A549 (cell line): ENCODE measurements at regions not wholly inside any gene's neighbourhood (a gene's known extent, or its start where the extent isn't known, plus 50 kb on each side); places are given as distances from the start of the nearest gene placed in this dataset.

ENCODE experiments used
- CEBPB ChIP-seq, 2 experiments: fragments of >200 bp in 1 of 2; sonication (Bioruptor Twin) in 1 of 2; formaldehyde crosslinking in 1 of 2; IDR thresholded peaks; 2 replicates each; pipeline ENCODE4 v1.6.1; 2012 to 2016
- POLR2A ChIP-seq: IDR thresholded peaks from 2 replicates; pipeline ENCODE4 v1.6.1; 2012; ENCODE audit warnings: mild to moderate bottlenecking, low read length
- RNF2 ChIP-seq: fragments of 200-600 bp; sonication (generic); IDR thresholded peaks from 2 replicates; pipeline ENCODE4 v1.6.1; 2016; ENCODE audit warnings: low read depth, mild to moderate bottlenecking, antibody characterized with exemption, moderate library complexity, borderline replicate concordance
- ZC3H11A ChIP-seq: fragments of 450-650 bp; IDR thresholded peaks from 2 replicates; pipeline ENCODE4 v1.6.1; 2014; ENCODE audit warnings: antibody characterized with exemption, mild to moderate bottlenecking
- ZFP36 ChIP-seq: fragments of 450-650 bp; IDR thresholded peaks from 2 replicates; pipeline ENCODE4 v1.6.1; 2014; ENCODE audit warnings: borderline replicate concordance; ENCODE audit not compliant: partially characterized antibody
- TF ChIP-seq, protein P1 (sequence below): fragments of >200 bp; sonication (Bioruptor Twin); formaldehyde crosslinking; IDR thresholded peaks from 3 replicates; pipeline ENCODE4 v1.5.1; 2016
- TF ChIP-seq, protein P2 (sequence below): fragments of 200-600 bp; sonication (generic); IDR thresholded peaks from 2 replicates; pipeline ENCODE4 v1.6.1; 2016; ENCODE audit warnings: antibody characterized with exemption, mild to moderate bottlenecking, moderate library complexity
- TF ChIP-seq, protein P3 (sequence below): fragments of 450-650 bp; IDR thresholded peaks from 2 replicates; pipeline ENCODE4 v1.6.1; 2014; ENCODE audit warnings: antibody characterized with exemption

DNA sequence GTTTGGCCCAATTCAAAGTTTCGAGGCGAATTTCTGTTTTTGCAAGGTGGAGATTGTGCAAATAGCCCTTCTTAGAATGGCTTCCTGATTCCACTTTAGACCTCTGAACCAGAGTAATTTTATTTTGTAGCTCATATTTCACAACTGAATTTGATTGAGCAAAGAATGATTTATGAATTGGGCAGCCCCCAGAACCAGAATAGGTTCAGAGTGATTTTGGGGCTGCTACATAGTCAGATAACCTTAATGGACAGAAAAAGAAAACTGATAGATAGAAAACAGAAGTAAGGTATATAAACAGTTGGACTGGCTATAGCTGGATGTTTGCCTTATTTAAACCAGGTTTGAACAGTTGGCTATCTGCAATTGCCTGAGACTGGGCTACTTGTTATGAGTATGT is 156.6 kb downstream of the YIPF5 start:
- TF ChIP-seq CEBPB (IDR thresholded peaks at IDR 0.05) (no peak), RNF2 (no peak), POLR2A (no peak), ZC3H11A (no peak), ZFP36 (no peak)
- TF ChIP-seq, protein P1, sequence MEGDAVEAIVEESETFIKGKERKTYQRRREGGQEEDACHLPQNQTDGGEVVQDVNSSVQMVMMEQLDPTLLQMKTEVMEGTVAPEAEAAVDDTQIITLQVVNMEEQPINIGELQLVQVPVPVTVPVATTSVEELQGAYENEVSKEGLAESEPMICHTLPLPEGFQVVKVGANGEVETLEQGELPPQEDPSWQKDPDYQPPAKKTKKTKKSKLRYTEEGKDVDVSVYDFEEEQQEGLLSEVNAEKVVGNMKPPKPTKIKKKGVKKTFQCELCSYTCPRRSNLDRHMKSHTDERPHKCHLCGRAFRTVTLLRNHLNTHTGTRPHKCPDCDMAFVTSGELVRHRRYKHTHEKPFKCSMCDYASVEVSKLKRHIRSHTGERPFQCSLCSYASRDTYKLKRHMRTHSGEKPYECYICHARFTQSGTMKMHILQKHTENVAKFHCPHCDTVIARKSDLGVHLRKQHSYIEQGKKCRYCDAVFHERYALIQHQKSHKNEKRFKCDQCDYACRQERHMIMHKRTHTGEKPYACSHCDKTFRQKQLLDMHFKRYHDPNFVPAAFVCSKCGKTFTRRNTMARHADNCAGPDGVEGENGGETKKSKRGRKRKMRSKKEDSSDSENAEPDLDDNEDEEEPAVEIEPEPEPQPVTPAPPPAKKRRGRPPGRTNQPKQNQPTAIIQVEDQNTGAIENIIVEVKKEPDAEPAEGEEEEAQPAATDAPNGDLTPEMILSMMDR, result no peak
- TF ChIP-seq, protein P2, sequence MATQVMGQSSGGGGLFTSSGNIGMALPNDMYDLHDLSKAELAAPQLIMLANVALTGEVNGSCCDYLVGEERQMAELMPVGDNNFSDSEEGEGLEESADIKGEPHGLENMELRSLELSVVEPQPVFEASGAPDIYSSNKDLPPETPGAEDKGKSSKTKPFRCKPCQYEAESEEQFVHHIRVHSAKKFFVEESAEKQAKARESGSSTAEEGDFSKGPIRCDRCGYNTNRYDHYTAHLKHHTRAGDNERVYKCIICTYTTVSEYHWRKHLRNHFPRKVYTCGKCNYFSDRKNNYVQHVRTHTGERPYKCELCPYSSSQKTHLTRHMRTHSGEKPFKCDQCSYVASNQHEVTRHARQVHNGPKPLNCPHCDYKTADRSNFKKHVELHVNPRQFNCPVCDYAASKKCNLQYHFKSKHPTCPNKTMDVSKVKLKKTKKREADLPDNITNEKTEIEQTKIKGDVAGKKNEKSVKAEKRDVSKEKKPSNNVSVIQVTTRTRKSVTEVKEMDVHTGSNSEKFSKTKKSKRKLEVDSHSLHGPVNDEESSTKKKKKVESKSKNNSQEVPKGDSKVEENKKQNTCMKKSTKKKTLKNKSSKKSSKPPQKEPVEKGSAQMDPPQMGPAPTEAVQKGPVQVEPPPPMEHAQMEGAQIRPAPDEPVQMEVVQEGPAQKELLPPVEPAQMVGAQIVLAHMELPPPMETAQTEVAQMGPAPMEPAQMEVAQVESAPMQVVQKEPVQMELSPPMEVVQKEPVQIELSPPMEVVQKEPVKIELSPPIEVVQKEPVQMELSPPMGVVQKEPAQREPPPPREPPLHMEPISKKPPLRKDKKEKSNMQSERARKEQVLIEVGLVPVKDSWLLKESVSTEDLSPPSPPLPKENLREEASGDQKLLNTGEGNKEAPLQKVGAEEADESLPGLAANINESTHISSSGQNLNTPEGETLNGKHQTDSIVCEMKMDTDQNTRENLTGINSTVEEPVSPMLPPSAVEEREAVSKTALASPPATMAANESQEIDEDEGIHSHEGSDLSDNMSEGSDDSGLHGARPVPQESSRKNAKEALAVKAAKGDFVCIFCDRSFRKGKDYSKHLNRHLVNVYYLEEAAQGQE, result no peak
- TF ChIP-seq, protein P3, sequence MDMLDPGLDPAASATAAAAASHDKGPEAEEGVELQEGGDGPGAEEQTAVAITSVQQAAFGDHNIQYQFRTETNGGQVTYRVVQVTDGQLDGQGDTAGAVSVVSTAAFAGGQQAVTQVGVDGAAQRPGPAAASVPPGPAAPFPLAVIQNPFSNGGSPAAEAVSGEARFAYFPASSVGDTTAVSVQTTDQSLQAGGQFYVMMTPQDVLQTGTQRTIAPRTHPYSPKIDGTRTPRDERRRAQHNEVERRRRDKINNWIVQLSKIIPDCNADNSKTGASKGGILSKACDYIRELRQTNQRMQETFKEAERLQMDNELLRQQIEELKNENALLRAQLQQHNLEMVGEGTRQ, result no peak
